HEK293 (cell line): ENCODE measurements at regions not wholly inside any gene's neighbourhood (a gene's known extent, or its start where the extent isn't known, plus 50 kb on each side); places are given as distances from the start of the nearest gene placed in this dataset.

ENCODE experiments used
- CTCF ChIA-PET: fragments of 350-600 bp; formaldehyde crosslinking; extraction: SDS; loops from one replicate; lab custom pipeline; 2021; ENCODE audit warnings: antibody characterized with exemption; lab: Yijun Ruan, JAX
- POLR2A ChIA-PET: fragments of 300-600 bp; formaldehyde crosslinking; extraction: SDS; loops from one replicate; lab custom pipeline; 2020; ENCODE audit warnings: antibody characterized with exemption, inconsistent platforms; lab: Yijun Ruan, JAX
- H3K27ac ChIP-seq: fragments of 200-500 bp; sonication (Bioruptor generic); 2 replicates; pipeline ENCODE4 v1.5.1; 2014; ENCODE audit warnings: low read depth, low read length, control low read depth, inconsistent platforms; ENCODE audit errors: extremely low read depth
- H3K36me3 ChIP-seq, 2 experiments: fragments of 200-500 bp in 1 of 2; sonication (Bioruptor generic) in 1 of 2; 1 replicate in 1 of 2; 2 replicates in 1 of 2; pipeline ENCODE4 v1.5.1; 2014 to 2017; ENCODE audit warnings: inconsistent platforms in 2 of 2, low read length in 2 of 2; ENCODE audit not compliant: control insufficient read depth in 2 of 2, insufficient read depth in 1 of 2
- H3K4me1 ChIP-seq: fragments of 200-500 bp; sonication (Bioruptor generic); 2 replicates; pipeline ENCODE4 v1.5.1; 2014; ENCODE audit warnings: mild to moderate bottlenecking, low read length, inconsistent platforms; ENCODE audit not compliant: control insufficient read depth, insufficient read depth
- H3K4me3 ChIP-seq: 2 replicates; pipeline ENCODE4 v1.5.1; 2011; ENCODE audit warnings: low read depth, mild to moderate bottlenecking, control low read depth, low read length, moderate library complexity
- H3K9me3 ChIP-seq: fragments of 200-500 bp; sonication (Bioruptor generic); 2 replicates; pipeline ENCODE4 v1.5.1; 2014; ENCODE audit warnings: low read depth, low read length, inconsistent platforms; ENCODE audit not compliant: control insufficient read depth, insufficient read depth
- GLI4 ChIP-seq: fragments of 450-650 bp; formaldehyde crosslinking; IDR thresholded peaks from 2 replicates; pipeline ENCODE4 v1.5.1; 2016; ENCODE audit warnings: missing biosample characterization, missing genetic modification characterization
- KLF7 ChIP-seq: fragments of 450-650 bp; formaldehyde crosslinking; IDR thresholded peaks from 2 replicates; pipeline ENCODE4 v1.5.1; 2016; ENCODE audit warnings: missing biosample characterization, missing genetic modification characterization, borderline replicate concordance
- MEIS1 ChIP-seq: sonication (generic); formaldehyde crosslinking; IDR thresholded peaks from 2 replicates; pipeline ENCODE4 v1.8.1; 2022; ENCODE audit warnings: missing genetic modification reagents, mild to moderate bottlenecking, borderline replicate concordance
- REPIN1 ChIP-seq: fragments of 450-650 bp; formaldehyde crosslinking; IDR thresholded peaks from 2 replicates; pipeline ENCODE4 v1.5.1; 2017; ENCODE audit warnings: missing biosample characterization, missing genetic modification characterization, low read depth
- SETDB1 ChIP-seq: IDR thresholded peaks from one replicate; pipeline ENCODE4 v1.6.1; 2017; ENCODE audit warnings: mild to moderate bottlenecking, low read length, moderate library complexity, mixed read lengths; ENCODE audit not compliant: insufficient read length
- TCF7L2 ChIP-seq: IDR thresholded peaks from 2 replicates; pipeline ENCODE4 v1.6.1; 2011; ENCODE audit warnings: low read depth, mild to moderate bottlenecking, inconsistent platforms, low read length, moderate library complexity, borderline replicate concordance
- ZBTB17 ChIP-seq: fragments of 450-650 bp; formaldehyde crosslinking; IDR thresholded peaks from 2 replicates; pipeline ENCODE4 v1.5.1; 2016; ENCODE audit warnings: missing biosample characterization, missing genetic modification characterization
- ZBTB7A ChIP-seq: fragments of 450-650 bp; formaldehyde crosslinking; IDR thresholded peaks from 2 replicates; pipeline ENCODE4 v1.5.1; 2016; ENCODE audit warnings: low read depth, missing biosample characterization, missing genetic modification characterization
- ZFP69B ChIP-seq: fragments of 450-650 bp; formaldehyde crosslinking; IDR thresholded peaks from 2 replicates; pipeline ENCODE4 v1.5.1; 2016; ENCODE audit warnings: missing biosample characterization, missing genetic modification characterization
- ZNF10 ChIP-seq: fragments of 450-650 bp; formaldehyde crosslinking; IDR thresholded peaks from 2 replicates; pipeline ENCODE4 v1.5.1; 2017; ENCODE audit warnings: missing biosample characterization, missing genetic modification characterization
- ZNF175 ChIP-seq: fragments of 450-650 bp; formaldehyde crosslinking; IDR thresholded peaks from 2 replicates; pipeline ENCODE4 v1.5.1; 2016; ENCODE audit warnings: missing biosample characterization, missing genetic modification characterization
- ZNF184 ChIP-seq: fragments of 450-650 bp; IDR thresholded peaks from 2 replicates; pipeline ENCODE4 v1.5.1; 2018; ENCODE audit warnings: missing biosample characterization, mild to moderate bottlenecking, missing genetic modification characterization
- ZNF202 ChIP-seq: fragments of 450-650 bp; formaldehyde crosslinking; IDR thresholded peaks from 2 replicates; pipeline ENCODE4 v1.5.1; 2016; ENCODE audit warnings: missing biosample characterization, missing genetic modification characterization, borderline replicate concordance
- ZNF302 ChIP-seq: fragments of 450-650 bp; formaldehyde crosslinking; IDR thresholded peaks from 2 replicates; pipeline ENCODE4 v1.5.1; 2016; ENCODE audit warnings: missing biosample characterization, missing genetic modification characterization, low read depth
- ZNF48 ChIP-seq: fragments of 450-650 bp; formaldehyde crosslinking; IDR thresholded peaks from 2 replicates; pipeline ENCODE4 v1.5.1; 2016; ENCODE audit warnings: missing biosample characterization, missing genetic modification characterization
- ZNF510 ChIP-seq: fragments of 450-650 bp; formaldehyde crosslinking; IDR thresholded peaks from 2 replicates; pipeline ENCODE4 v1.5.1; 2018; ENCODE audit warnings: mild to moderate bottlenecking, missing genetic modification characterization, missing biosample characterization; ENCODE audit not compliant: insufficient replicate concordance
- ZNF544 ChIP-seq: fragments of 450-650 bp; formaldehyde crosslinking; IDR thresholded peaks from 2 replicates; pipeline ENCODE4 v1.5.0; 2017; ENCODE audit warnings: missing biosample characterization, missing genetic modification characterization
- ZNF548 ChIP-seq: fragments of 450-650 bp; formaldehyde crosslinking; IDR thresholded peaks from 2 replicates; pipeline ENCODE4 v1.5.1; 2016; ENCODE audit warnings: missing biosample characterization, missing genetic modification characterization
- ZNF558 ChIP-seq: fragments of 450-650 bp; formaldehyde crosslinking; IDR thresholded peaks from 2 replicates; pipeline ENCODE4 v1.5.1; 2016; ENCODE audit warnings: missing biosample characterization, missing genetic modification characterization
- ZNF560 ChIP-seq: fragments of 450-650 bp; formaldehyde crosslinking; IDR thresholded peaks from 2 replicates; pipeline ENCODE4 v1.5.1; 2017; ENCODE audit warnings: missing biosample characterization, missing genetic modification characterization, borderline replicate concordance
- ZNF621 ChIP-seq: fragments of 450-650 bp; formaldehyde crosslinking; IDR thresholded peaks from 2 replicates; pipeline ENCODE4 v1.5.1; 2017; ENCODE audit warnings: missing biosample characterization, missing genetic modification characterization
- ZNF670 ChIP-seq: fragments of 450-650 bp; formaldehyde crosslinking; IDR thresholded peaks from 2 replicates; pipeline ENCODE4 v1.5.1; 2016; ENCODE audit warnings: missing biosample characterization, missing genetic modification characterization, low read depth
- ZNF777 ChIP-seq: fragments of 450-650 bp; formaldehyde crosslinking; IDR thresholded peaks from 2 replicates; pipeline ENCODE4 v1.5.1; 2017; ENCODE audit warnings: missing biosample characterization, missing genetic modification characterization, borderline replicate concordance
- ZNF785 ChIP-seq: fragments of 450-650 bp; formaldehyde crosslinking; IDR thresholded peaks from 2 replicates; pipeline ENCODE4 v1.5.1; 2016; ENCODE audit warnings: missing biosample characterization, missing genetic modification characterization
- TF ChIP-seq, protein P1 (sequence below): fragments of 450-650 bp; formaldehyde crosslinking; IDR thresholded peaks from 2 replicates; pipeline ENCODE4 v1.5.1; 2016; ENCODE audit warnings: missing biosample characterization, missing genetic modification characterization
- TF ChIP-seq, protein P2 (sequence below): fragments of 450-650 bp; formaldehyde crosslinking; IDR thresholded peaks from 2 replicates; pipeline ENCODE4 v1.5.1; 2016; ENCODE audit warnings: missing biosample characterization, missing genetic modification characterization
- TF ChIP-seq, protein P3 (sequence below): fragments of 450-650 bp; formaldehyde crosslinking; IDR thresholded peaks from 2 replicates; pipeline ENCODE4 v1.5.1; 2016; ENCODE audit warnings: missing biosample characterization, missing genetic modification characterization
- TF ChIP-seq, protein P4 (sequence below): fragments of 450-650 bp; formaldehyde crosslinking; IDR thresholded peaks from 2 replicates; pipeline ENCODE4 v1.5.1; 2016; ENCODE audit warnings: missing biosample characterization, missing genetic modification characterization

DNA sequence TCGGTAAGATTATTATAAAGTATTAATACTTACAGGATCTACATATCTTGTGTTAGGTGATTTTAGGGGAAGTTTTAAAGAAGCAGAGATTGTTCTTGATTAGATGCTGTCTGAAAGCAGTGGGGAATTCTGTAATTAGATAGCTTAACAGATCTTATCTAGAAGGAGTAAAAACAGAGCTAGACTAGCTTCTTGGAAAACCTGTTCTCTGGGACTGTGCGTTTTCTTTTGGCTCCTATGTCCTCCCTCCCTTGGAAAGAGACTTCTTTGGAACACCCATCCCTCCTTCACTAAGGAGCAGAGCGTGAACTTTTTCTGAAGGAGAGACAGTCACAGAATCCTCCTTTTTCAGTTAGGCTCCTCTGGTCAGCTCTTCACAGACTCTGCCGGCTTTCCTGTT is 83.5 kb upstream of the ZNF184 start:
- ChIA-PET POLR2A (interaction anchor here (1.0 kb wide), 1 partner anchor 253 kb away, joined by 3 read pairs; no protein-coding TSS in a partner anchor), CTCF (interaction anchor here (0.5 to 1.0 kb wide), 3 partner anchors 38 to 57 kb away, joined by 3 to 4 read pairs (median 3); no protein-coding TSS in a partner anchor)
- H3K27ac ChIP-seq: no peak overlapping the region
- no peaks in the 10 kb centered on the region for H3K4me1 ChIP-seq
- H3K36me3 ChIP-seq: no peaks in the 10 kb centered on the region
- no peaks in the 10 kb centered on the region for H3K9me3 ChIP-seq
- TF ChIP-seq ZNF184 (tag by site-specific recombination) (no peak), ZNF175 (tag by site-specific recombination) (no peak), ZNF510 (tag by site-specific recombination) (no peak), REPIN1 (tag by site-specific recombination) (no peak), ZNF560 (tag by site-specific recombination) (no peak), ZNF548 (tag by site-specific recombination) (no peak), SETDB1 (no peak), ZFP69B (tag by site-specific recombination) (no peak), ZNF558 (tag by site-specific recombination) (no peak), ZNF10 (no peak), GLI4 (tag by site-specific recombination) (no peak), ZBTB17 (no peak), ZNF302 (tag by site-specific recombination) (no peak)
- TF ChIP-seq, protein P1, sequence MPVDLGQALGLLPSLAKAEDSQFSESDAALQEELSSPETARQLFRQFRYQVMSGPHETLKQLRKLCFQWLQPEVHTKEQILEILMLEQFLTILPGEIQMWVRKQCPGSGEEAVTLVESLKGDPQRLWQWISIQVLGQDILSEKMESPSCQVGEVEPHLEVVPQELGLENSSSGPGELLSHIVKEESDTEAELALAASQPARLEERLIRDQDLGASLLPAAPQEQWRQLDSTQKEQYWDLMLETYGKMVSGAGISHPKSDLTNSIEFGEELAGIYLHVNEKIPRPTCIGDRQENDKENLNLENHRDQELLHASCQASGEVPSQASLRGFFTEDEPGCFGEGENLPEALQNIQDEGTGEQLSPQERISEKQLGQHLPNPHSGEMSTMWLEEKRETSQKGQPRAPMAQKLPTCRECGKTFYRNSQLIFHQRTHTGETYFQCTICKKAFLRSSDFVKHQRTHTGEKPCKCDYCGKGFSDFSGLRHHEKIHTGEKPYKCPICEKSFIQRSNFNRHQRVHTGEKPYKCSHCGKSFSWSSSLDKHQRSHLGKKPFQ (tag by site-specific recombination): no peak
- TF ChIP-seq, protein P2, sequence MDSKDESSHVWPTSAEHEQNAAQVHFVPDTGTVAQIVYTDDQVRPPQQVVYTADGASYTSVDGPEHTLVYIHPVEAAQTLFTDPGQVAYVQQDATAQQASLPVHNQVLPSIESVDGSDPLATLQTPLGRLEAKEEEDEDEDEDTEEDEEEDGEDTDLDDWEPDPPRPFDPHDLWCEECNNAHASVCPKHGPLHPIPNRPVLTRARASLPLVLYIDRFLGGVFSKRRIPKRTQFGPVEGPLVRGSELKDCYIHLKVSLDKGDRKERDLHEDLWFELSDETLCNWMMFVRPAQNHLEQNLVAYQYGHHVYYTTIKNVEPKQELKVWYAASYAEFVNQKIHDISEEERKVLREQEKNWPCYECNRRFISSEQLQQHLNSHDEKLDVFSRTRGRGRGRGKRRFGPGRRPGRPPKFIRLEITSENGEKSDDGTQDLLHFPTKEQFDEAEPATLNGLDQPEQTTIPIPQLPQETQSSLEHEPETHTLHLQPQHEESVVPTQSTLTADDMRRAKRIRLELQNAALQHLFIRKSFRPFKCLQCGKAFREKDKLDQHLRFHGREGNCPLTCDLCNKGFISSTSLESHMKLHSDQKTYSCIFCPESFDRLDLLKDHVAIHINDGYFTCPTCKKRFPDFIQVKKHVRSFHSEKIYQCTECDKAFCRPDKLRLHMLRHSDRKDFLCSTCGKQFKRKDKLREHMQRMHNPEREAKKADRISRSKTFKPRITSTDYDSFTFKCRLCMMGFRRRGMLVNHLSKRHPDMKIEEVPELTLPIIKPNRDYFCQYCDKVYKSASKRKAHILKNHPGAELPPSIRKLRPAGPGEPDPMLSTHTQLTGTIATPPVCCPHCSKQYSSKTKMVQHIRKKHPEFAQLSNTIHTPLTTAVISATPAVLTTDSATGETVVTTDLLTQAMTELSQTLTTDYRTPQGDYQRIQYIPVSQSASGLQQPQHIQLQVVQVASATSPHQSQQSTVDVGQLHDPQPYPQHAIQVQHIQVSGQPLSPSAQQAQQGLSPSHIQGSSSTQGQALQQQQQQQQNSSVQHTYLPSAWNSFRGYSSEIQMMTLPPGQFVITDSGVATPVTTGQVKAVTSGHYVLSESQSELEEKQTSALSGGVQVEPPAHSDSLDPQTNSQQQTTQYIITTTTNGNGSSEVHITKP (tag by site-specific recombination): no peak
- TF ChIP-seq, protein P3, sequence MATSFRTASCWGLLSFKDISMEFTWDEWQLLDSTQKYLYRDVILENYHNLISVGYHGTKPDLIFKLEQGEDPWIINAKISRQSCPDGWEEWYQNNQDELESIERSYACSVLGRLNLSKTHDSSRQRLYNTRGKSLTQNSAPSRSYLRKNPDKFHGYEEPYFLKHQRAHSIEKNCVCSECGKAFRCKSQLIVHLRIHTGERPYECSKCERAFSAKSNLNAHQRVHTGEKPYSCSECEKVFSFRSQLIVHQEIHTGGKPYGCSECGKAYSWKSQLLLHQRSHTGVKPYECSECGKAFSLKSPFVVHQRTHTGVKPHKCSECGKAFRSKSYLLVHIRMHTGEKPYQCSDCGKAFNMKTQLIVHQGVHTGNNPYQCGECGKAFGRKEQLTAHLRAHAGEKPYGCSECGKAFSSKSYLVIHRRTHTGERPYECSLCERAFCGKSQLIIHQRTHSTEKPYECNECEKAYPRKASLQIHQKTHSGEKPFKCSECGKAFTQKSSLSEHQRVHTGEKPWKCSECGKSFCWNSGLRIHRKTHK (tag by site-specific recombination): no peak
- no peak overlapping the region for H3K4me3 ChIP-seq

DNA sequence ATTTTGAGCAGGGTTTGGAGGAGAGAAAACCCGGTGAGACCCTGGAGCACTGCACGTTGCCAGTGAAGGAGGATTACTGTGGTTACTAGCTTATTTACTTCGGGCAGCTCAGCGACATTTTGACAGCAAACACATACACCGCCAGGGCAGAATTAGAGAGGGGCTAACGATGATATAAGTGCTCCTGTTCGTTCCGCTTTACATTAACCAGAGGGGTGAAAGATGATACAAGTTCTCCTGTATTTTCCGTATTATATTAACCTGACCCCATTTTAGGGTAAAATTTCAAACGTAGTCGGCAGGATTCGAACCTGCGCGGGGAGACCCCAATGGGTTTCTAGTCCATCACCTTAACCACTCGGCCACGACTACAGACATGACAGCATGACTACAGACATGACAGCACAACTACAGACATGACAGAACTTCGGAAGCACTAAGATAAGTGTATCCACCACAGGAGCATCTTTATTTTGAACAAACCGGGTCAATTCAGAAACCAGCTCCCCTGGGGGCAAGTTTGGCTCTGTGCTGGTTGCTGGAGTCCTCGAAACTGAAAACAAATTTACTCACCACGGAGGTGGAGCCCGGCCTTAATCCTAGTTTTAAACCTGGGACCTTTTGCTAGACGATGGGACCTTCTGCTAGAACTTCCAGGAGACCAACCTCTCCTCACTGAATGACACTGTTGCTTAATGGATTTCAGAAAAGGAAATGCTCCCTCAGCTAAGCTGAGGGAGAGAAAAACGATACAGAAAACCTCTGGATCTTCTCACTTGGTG is 80.4 kb upstream of the ZNF184 start:
- Histone ChIP-seq H3K4me3 (peak overlapping the region; percentile 30), H3K9me3 (no peaks in the 10 kb centered on the region), H3K36me3 (no peaks in the 10 kb centered on the region), H3K4me1 (no peaks in the 10 kb centered on the region), H3K27ac (peak overlapping the region; percentile 10; the same call in 1 of the 2 replicates)
- CTCF ChIA-PET: interaction anchor here (0.9 to 1.4 kb wide), 5 partner anchors 13 to 394 kb away, joined by 3 to 5 read pairs (median 3); no protein-coding TSS in a partner anchor
- POLR2A ChIA-PET: interaction anchor here (0.6 to 1.4 kb wide), 4 partner anchors 11 to 406 kb away, joined by 3 to 4 read pairs (median 3); a partner anchor contains a TSS
- TF ChIP-seq ZNF544: no peak
- TF ChIP-seq ZNF785 (tag by site-specific recombination): peak; percentile 76; the same call in 1 of the 2 replicates
- TF ChIP-seq ZNF777: 0 out of 2 replicates have a peak, but pooled peaks have one; percentile 37
- peak; percentile 62; the same call in 1 of the 2 replicates for TF ChIP-seq ZBTB7A (tag by site-specific recombination)
- TF ChIP-seq, protein P4, sequence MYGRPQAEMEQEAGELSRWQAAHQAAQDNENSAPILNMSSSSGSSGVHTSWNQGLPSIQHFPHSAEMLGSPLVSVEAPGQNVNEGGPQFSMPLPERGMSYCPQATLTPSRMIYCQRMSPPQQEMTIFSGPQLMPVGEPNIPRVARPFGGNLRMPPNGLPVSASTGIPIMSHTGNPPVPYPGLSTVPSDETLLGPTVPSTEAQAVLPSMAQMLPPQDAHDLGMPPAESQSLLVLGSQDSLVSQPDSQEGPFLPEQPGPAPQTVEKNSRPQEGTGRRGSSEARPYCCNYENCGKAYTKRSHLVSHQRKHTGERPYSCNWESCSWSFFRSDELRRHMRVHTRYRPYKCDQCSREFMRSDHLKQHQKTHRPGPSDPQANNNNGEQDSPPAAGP (tag by site-specific recombination): peak; percentile 80
- TF ChIP-seq ZNF621 (tag by site-specific recombination): no peak
- TF ChIP-seq KLF7: no peak
- no peak for TF ChIP-seq MEIS1 (CRISPR knock-in tag)
- TF ChIP-seq TCF7L2: no peak
- TF ChIP-seq ZNF202 (tag by site-specific recombination): no peak
- TF ChIP-seq ZNF670: no peak
- TF ChIP-seq ZNF48 (tag by site-specific recombination): no peak
